Mesenchymal stem cell (in vitro differentiated cells and primary cell): ENCODE measurements at regions not wholly inside any gene's neighbourhood (a gene's known extent, or its start where the extent isn't known, plus 50 kb on each side); places are given as distances from the start of the nearest gene placed in this dataset.

Source experiments
- DNase-seq: peaks from one replicate; pipeline ENCODE4 v3.0.0-alpha.2; 2013
- H2AFZ ChIP-seq: one replicate; pipeline ENCODE4 v1.6.1; 2013; ENCODE audit warnings: low read depth, mild to moderate bottlenecking, control low read depth, inconsistent platforms, low read length, moderate library complexity
- H2AK5ac ChIP-seq: 2 replicates; pipeline ENCODE4 v1.6.1; 2013; ENCODE audit warnings: low read length, moderate library complexity, mild to moderate bottlenecking, inconsistent platforms; ENCODE audit not compliant: severe bottlenecking
- H2BK120ac ChIP-seq: one replicate; pipeline ENCODE4 v1.6.1; 2013; ENCODE audit warnings: low read depth, mild to moderate bottlenecking, inconsistent platforms, low read length, moderate library complexity
- H2BK12ac ChIP-seq, 2 experiments: one replicate each; pipeline ENCODE4 v1.6.1; 2013; ENCODE audit warnings: inconsistent platforms in 2 of 2, low read length in 2 of 2, mild to moderate bottlenecking in 2 of 2, moderate library complexity in 2 of 2, control low read depth in 1 of 2
- H2BK15ac ChIP-seq: one replicate; pipeline ENCODE4 v1.6.1; 2013; ENCODE audit warnings: mild to moderate bottlenecking, low read depth, inconsistent platforms; ENCODE audit not compliant: poor library complexity, severe bottlenecking
- H2BK5ac ChIP-seq: 2 replicates; pipeline ENCODE4 v1.6.1; 2013; ENCODE audit warnings: low read depth, mild to moderate bottlenecking, low read length, control low read depth, inconsistent platforms; ENCODE audit not compliant: poor library complexity, severe bottlenecking
- H3K14ac ChIP-seq, 2 experiments: one replicate each; pipeline ENCODE4 v1.6.1; 2013; ENCODE audit warnings: inconsistent platforms in 2 of 2, low read length in 2 of 2, control low read depth in 1 of 2, mild to moderate bottlenecking in 1 of 2, moderate library complexity in 1 of 2
- H3K18ac ChIP-seq, 2 experiments: one replicate each; pipeline ENCODE4 v1.6.1; 2013; ENCODE audit warnings: inconsistent platforms in 2 of 2, low read length in 2 of 2, control low read depth in 1 of 2, low read depth in 1 of 2, mild to moderate bottlenecking in 1 of 2
- H3K23ac ChIP-seq, 2 experiments: one replicate each; pipeline ENCODE4 v1.6.1; 2013; ENCODE audit warnings: inconsistent platforms in 2 of 2, low read length in 2 of 2, mild to moderate bottlenecking in 2 of 2, moderate library complexity in 2 of 2, control low read depth in 1 of 2
- H3K27ac ChIP-seq: 2 replicates; pipeline ENCODE4 v1.5.1; 2013; ENCODE audit warnings: mild to moderate bottlenecking, moderate library complexity, low read length, control low read depth, inconsistent platforms; ENCODE audit not compliant: poor library complexity, severe bottlenecking
- H3K27me3 ChIP-seq, 2 experiments: 2 replicates each; pipeline versions ENCODE4 v1.6.1 to v1.7.0; 2013; ENCODE audit warnings: low read length in 2 of 2, mild to moderate bottlenecking in 2 of 2, moderate library complexity in 2 of 2, control low read depth in 1 of 2, inconsistent platforms in 1 of 2; ENCODE audit not compliant: control insufficient read depth in 1 of 2, insufficient read depth in 1 of 2
- H3K36me3 ChIP-seq, 2 experiments: 2 replicates each; pipeline versions ENCODE4 v1.6.1 to v1.7.0; 2013; ENCODE audit warnings: low read length in 2 of 2, control low read depth in 1 of 2, inconsistent platforms in 1 of 2, low read depth in 1 of 2, mild to moderate bottlenecking in 1 of 2; ENCODE audit not compliant: insufficient read depth in 2 of 2, control insufficient read depth in 1 of 2
- H3K4ac ChIP-seq, 2 experiments: one replicate each; pipeline ENCODE4 v1.6.1; 2013; ENCODE audit warnings: inconsistent platforms in 2 of 2, low read length in 2 of 2, mild to moderate bottlenecking in 2 of 2, moderate library complexity in 2 of 2, control low read depth in 1 of 2, low read depth in 1 of 2
- H3K4me1 ChIP-seq: 2 replicates; pipeline ENCODE4 v1.6.1; 2013; ENCODE audit warnings: low read depth, low read length, control low read depth; ENCODE audit not compliant: control insufficient read depth, insufficient read depth
- H3K4me2 ChIP-seq: 2 replicates; pipeline ENCODE4 v1.6.1; 2013; ENCODE audit warnings: low read length, mild to moderate bottlenecking, inconsistent platforms; ENCODE audit not compliant: poor library complexity, severe bottlenecking
- H3K4me3 ChIP-seq, 2 experiments: 2 replicates each; pipeline versions ENCODE4 v1.5.1 to v1.7.0; 2013; ENCODE audit warnings: low read length in 2 of 2, mild to moderate bottlenecking in 2 of 2, control low read depth in 1 of 2, low read depth in 1 of 2; ENCODE audit not compliant: insufficient read depth in 1 of 2
- H3K79me1 ChIP-seq: replicated peaks from 2 replicates; pipeline ENCODE4 v1.6.1; 2013; ENCODE audit warnings: mild to moderate bottlenecking, control low read depth, low read length, inconsistent platforms; ENCODE audit not compliant: poor library complexity, severe bottlenecking
- H3K9ac ChIP-seq: 2 replicates; pipeline ENCODE4 v1.7.0; 2013; ENCODE audit warnings: mild to moderate bottlenecking, low read length, moderate library complexity
- H3K9me3 ChIP-seq: 2 replicates; pipeline ENCODE4 v1.7.0; 2013; ENCODE audit warnings: mild to moderate bottlenecking, low read length; ENCODE audit not compliant: control insufficient read depth
- H4K8ac ChIP-seq: one replicate; pipeline ENCODE4 v1.6.1; 2013; ENCODE audit warnings: inconsistent platforms, mild to moderate bottlenecking, low read length, moderate library complexity
- H4K91ac ChIP-seq: one replicate; pipeline ENCODE4 v1.6.1; 2013; ENCODE audit warnings: mild to moderate bottlenecking, low read length, inconsistent platforms
- WGBS: methylation state at CpG from one replicate; pipeline ENCODE4 v1.1.7; 2013; ENCODE audit warnings: mixed read lengths; 5-methylcytosine and 5-hydroxymethylcytosine counted together

DNA sequence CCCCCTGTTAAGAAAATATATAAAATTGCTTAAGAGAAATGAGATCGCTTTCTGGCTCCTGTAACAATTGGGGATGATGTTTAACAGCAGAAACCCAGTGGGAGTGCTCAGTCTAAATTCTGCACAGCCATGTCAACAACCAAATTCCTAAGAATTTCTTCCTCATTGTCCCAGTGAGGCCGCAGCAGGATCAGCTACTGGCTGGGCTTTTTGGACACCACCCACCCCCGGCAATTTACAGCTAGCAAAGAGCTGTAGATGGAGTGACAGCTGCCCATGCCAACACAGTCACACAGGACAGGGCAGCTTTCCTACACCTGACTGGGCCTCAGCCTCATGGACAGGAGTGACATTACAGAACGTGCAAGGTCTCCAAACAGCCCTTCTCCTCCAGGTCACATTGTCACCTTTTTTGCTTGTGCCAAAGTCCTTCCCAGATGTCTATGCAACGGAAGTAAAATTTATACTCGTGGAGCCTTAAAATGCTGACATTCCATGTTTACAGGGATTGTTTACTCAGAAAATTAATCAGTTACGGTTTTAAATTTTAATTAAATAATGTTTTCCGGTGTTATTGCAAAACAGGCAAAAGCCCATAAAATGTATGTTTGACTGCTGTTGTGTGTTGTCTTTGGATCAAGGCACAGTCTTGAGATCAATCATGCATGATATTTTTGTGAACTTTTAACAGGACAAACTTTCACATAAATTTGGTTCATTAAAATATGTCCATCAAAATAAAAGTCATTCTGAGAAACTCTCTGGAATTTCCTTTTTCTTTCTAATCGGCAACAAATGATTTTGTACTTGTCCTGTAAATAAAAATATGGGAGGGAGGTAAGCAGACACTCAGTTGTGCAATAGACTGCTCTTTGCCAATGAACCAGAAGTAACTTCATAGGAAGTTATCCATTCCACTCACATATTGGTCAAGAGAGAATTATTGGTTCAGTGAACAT, 943.2 kb downstream of the MCTP2 start:
- H2AK5ac ChIP-seq, result no peak overlapping the region
- H3K18ac ChIP-seq, result no peak overlapping the region
- no peak overlapping the region for H3K4ac ChIP-seq
- H3K23ac ChIP-seq, result no peak overlapping the region
- H4K8ac ChIP-seq, result no peak overlapping the region
- no peak overlapping the region for H3K14ac ChIP-seq
- peak; percentile 3 for DNase-seq
- H3K9me3 ChIP-seq, result peaks cover 21% of the 10 kb centered on the region
- WGBS, result 96% methylated on average over 7 of the region's 9 CpGs
- H3K9ac ChIP-seq, result peak overlapping the region; percentile 63
- H3K27ac ChIP-seq, result peak overlapping the region; percentile 63
- no peaks in the 10 kb centered on the region for H3K27me3 ChIP-seq
- no peak overlapping the region for H4K91ac ChIP-seq
- no peaks in the 10 kb centered on the region for H3K79me1 ChIP-seq
- peak overlapping the region in 1 of 2 experiments; percentile 58 for H3K4me3 ChIP-seq
- H2BK12ac ChIP-seq, result no peak overlapping the region
- peaks cover 3% of the 10 kb centered on the region for H3K4me1 ChIP-seq
- no peak overlapping the region for H2AFZ ChIP-seq
- H3K36me3 ChIP-seq, result no peaks in the 10 kb centered on the region
- H2BK15ac ChIP-seq, result no peak overlapping the region
- H2BK5ac ChIP-seq, result no peak overlapping the region
- H2BK120ac ChIP-seq, result no peak overlapping the region
- no peak overlapping the region for H3K4me2 ChIP-seq

DNA sequence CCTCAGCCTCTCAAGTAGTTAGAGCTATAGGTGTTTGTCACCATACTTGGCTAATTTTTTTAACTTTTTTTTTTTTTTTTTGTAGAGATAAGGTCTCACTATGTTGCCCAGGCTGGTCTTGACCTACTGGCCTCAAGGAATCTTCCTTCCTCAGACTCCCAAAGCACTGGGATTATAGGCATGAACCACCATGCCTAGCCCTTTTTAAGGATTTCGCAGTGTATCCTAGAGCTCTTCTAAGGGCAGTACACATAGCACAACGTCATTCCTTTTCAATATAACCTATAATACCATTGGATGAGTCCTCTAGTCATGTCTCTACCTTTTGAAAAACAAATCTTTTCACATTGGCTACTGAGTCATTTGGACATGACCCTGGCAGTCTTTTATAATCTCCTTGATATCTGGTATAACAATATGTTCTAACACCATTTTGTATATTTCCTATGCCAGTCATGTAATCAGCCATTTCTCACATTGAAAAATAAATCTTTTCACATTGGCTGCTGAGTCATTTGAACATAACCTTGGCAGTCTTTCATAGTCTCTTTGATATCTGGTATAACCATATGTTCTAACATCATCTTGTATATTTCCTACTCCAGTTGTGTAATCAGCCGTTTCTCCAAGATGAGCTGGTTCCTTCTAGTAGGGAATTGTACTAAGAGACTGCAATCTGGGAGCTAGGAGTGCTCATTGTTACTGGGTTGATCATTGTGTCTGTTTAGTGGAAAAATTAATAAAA, 944.7 kb downstream of the MCTP2 start:
- Histone ChIP-seq H3K9ac (no peak overlapping the region), H3K36me3 (no peaks in the 10 kb centered on the region), H2BK120ac (no peak overlapping the region), H2BK12ac (no peak overlapping the region), H2AFZ (no peak overlapping the region), H3K4me3 (no peak overlapping the region), H3K18ac (no peak overlapping the region), H3K23ac (no peak overlapping the region), H3K4ac (no peak overlapping the region), H2AK5ac (no peak overlapping the region), H3K79me1 (no peaks in the 10 kb centered on the region), H2BK5ac (no peak overlapping the region), H4K91ac (no peak overlapping the region), H3K27me3 (no peaks in the 10 kb centered on the region), H4K8ac (no peak overlapping the region), H3K4me1 (peaks cover 3% of the 10 kb centered on the region), H2BK15ac (no peak overlapping the region), H3K27ac (no peak overlapping the region), H3K9me3 (peaks cover 34% of the 10 kb centered on the region), H3K4me2 (no peak overlapping the region), H3K14ac (no peak overlapping the region)
- 73% methylated on average over 3 of the region's 3 CpGs for WGBS
- peak; percentile 28 for DNase-seq

DNA sequence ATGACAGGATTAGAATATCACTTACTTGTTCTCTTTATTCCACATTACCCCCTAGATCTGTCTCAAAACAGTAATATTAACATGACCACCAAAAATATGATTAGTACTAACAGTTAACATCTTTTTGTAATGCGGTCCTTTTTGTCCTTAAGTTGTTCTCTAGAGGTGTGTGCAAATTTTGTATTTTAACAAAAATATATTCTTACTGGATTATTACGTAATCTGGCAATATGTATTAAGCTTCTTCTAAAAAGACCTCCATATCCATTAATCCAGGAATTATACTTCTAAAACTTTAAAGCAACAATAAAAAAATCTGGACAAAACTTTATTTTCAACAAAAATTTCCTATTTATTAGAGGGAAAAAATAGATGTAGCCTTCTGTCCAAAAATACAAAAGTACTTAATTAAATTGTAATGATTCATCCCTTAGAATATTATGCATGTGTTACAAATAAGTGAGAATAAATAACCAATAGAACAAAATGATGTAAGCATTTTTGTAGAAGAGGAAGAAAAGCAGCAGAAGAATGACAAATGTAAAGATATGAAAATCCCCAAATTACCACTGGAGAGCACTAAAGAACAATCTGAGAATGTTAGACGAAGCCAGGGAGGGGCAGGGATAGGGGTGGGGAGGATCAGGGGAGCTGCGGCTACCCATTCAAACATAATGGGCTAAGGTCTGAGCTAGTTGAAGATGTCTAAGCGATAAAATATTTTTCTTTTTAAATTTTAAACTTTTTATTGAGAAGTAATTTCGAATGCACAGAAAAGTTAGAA, 945.6 kb downstream of the MCTP2 start:
- peak overlapping the region in 1 of 2 experiments; percentile 41 for H3K4me3 ChIP-seq
- H3K9ac ChIP-seq, result peak overlapping the region; percentile 10
- no peak overlapping the region for H2BK120ac ChIP-seq
- no peak overlapping the region for H3K4ac ChIP-seq
- no peak overlapping the region for H2BK12ac ChIP-seq
- H3K4me2 ChIP-seq, result no peak overlapping the region
- no peak overlapping the region for H3K18ac ChIP-seq
- H2BK15ac ChIP-seq, result no peak overlapping the region
- H3K4me1 ChIP-seq, result peaks cover 3% of the 10 kb centered on the region
- no peaks in the 10 kb centered on the region for H3K27me3 ChIP-seq
- no peak overlapping the region for H3K23ac ChIP-seq
- no peak overlapping the region for H2AFZ ChIP-seq
- no peak for DNase-seq
- H4K8ac ChIP-seq, result no peak overlapping the region
- H2BK5ac ChIP-seq, result no peak overlapping the region
- WGBS, result no CpG with 5 or more reads among the region's 6 CpGs
- no peaks in the 10 kb centered on the region for H3K79me1 ChIP-seq
- no peak overlapping the region for H2AK5ac ChIP-seq
- H3K27ac ChIP-seq, result no peak overlapping the region
- H3K14ac ChIP-seq, result no peak overlapping the region
- H3K36me3 ChIP-seq, result no peaks in the 10 kb centered on the region
- peaks cover 43% of the 10 kb centered on the region for H3K9me3 ChIP-seq
- no peak overlapping the region for H4K91ac ChIP-seq
